ENCODE measurements at regions not wholly inside any gene's neighbourhood (a gene's known extent, or its start where the extent isn't known, plus 50 kb on each side); places are given as distances from the start of the nearest gene placed in this dataset.

DNA sequence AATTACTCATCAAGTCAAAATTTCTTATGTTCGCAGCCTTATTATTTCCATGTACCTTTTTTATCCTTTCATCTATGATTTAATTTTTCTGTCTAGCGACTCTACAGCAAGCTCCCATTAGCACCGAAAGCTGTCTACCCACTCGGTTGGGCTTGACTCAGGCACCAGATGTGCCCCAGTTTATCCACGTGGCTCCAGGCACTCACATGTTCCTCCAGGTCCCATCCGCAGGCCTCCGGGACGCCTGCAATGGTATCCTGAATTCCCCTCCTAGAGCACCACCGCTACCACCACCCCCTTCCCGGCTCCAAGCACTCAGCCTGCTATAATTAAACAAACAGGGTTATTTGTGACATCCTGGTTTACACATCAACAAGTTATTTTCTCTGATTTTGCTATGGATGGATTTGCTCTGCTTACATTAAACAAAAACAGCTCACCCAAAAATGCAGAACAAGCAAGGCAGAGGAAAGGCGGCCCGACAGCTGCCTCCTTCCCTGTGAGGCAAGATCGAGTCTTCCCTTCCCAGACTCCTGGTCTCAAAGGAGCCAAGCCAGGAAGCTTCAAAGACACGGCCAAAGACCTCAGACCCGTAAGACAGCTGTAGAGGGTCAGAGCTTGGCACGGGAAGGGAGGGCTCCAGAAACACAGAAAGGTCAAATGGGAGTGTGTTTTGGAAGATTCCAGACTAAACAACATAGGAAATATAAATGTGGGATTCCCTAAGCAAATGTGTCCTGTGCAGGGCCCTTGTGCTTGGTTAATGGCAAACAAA lies 253.8 kb downstream of the TTC8 start:
- H3K4me3 ChIP-seq (replicated peaks in 1 of 2; ENCODE audit: low read depth in 2 of 2, low read length in 2 of 2), result no peak overlapping the region
- TF ChIP-seq, protein P1, sequence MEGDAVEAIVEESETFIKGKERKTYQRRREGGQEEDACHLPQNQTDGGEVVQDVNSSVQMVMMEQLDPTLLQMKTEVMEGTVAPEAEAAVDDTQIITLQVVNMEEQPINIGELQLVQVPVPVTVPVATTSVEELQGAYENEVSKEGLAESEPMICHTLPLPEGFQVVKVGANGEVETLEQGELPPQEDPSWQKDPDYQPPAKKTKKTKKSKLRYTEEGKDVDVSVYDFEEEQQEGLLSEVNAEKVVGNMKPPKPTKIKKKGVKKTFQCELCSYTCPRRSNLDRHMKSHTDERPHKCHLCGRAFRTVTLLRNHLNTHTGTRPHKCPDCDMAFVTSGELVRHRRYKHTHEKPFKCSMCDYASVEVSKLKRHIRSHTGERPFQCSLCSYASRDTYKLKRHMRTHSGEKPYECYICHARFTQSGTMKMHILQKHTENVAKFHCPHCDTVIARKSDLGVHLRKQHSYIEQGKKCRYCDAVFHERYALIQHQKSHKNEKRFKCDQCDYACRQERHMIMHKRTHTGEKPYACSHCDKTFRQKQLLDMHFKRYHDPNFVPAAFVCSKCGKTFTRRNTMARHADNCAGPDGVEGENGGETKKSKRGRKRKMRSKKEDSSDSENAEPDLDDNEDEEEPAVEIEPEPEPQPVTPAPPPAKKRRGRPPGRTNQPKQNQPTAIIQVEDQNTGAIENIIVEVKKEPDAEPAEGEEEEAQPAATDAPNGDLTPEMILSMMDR (IDR thresholded peaks at IDR 0.05; ENCODE audit: low read depth, low read length), result no peak
- DNase-seq (ENCODE audit: low read depth in 2 of 2), result no peak

DNA sequence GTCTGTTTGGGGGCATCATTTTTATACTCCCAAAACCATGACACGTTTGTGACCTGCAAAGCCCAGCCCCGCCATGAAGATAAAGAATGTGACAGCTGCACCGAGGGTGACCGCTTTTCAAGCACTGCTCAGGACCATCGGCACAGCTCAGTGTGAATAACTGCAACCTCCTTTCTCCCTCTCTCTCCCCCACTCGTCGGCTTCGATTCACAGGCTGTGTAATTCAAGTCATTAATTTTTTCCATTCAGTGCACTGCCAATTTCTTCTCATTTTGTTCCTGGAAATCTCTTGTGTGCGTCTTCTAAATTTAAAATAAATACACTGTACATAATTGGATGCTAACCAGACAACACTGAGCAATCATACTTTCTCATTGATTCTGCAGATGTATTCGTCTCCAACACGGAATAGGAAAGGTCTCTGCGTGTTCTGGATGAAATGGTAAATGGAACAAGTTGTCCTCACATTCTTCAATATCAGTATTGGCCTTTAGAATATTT lies 260.8 kb downstream of the TTC8 start:
- TF ChIP-seq, protein P1 (IDR thresholded peaks at IDR 0.05; ENCODE audit: low read depth, low read length), result no peak
- H3K4me3 ChIP-seq (replicated peaks in 1 of 2; ENCODE audit: low read depth in 2 of 2, low read length in 2 of 2), result no peak overlapping the region
- peak in 1 of 2 donors; percentile 20 for DNase-seq (ENCODE audit: low read depth in 2 of 2)

DNA sequence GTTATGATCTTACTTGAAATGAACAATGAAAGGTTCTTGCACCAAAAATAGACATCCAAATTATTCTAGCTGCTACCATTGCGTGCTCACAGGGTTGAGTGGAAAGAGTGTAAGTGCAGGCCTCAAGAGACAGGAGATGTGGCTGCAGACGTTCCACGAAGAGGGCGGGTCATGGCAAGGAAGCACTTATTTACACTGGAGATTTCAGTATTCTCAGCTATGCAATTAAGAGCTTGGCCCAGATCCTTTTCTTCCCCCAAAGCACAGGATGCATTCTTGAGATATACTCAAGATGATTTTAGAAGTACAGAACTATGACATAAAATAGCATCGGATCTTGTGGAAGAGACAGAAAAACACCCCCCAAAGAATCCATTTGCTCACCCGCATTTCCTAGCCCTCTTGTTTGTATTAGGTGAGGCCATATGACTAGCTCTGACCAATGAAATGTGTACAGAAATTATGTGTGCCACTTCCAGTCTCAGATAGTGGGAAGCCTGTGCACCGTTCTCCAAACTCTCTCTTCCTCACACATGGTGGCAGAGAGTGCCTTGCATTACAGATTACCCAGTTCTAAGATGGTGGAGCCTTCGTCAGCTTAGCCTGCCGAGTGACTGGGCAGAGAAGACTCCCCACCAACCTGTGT lies 261.4 kb downstream of the TTC8 start:
- DNase-seq (ENCODE audit: low read depth in 2 of 2), result peak; percentile 52 to 64
- TF ChIP-seq, protein P1 (IDR thresholded peaks at IDR 0.05; ENCODE audit: low read depth, low read length), result no peak
- H3K4me3 ChIP-seq (replicated peaks in 1 of 2; ENCODE audit: low read depth in 2 of 2, low read length in 2 of 2), result no peak overlapping the region

DNA sequence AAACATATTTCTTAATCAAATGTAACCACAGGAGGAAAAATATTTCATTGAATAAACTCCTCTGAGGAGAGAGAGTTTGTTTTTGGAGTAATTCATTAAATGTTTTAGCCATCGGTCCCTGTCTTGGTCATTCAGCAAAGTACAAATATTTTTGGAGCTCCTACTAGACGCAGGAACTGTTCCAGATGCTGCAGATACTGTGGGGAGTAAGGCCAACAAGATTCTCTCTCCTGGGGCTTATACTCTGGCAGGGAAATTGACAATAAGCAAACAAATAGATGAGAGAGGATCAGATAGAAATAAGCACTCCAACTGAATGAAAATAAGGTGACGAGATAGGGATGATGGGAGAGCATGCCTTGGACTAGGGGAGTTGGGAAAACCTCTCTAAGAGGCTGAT lies 264.1 kb downstream of the TTC8 start:
- H3K4me3 ChIP-seq (replicated peaks in 1 of 2; ENCODE audit: low read depth in 2 of 2, low read length in 2 of 2), result no peak overlapping the region
- TF ChIP-seq, protein P1 (IDR thresholded peaks at IDR 0.05; ENCODE audit: low read depth, low read length), result no peak
- peak in 1 of 2 donors; percentile 2 for DNase-seq (ENCODE audit: low read depth in 2 of 2)

DNA sequence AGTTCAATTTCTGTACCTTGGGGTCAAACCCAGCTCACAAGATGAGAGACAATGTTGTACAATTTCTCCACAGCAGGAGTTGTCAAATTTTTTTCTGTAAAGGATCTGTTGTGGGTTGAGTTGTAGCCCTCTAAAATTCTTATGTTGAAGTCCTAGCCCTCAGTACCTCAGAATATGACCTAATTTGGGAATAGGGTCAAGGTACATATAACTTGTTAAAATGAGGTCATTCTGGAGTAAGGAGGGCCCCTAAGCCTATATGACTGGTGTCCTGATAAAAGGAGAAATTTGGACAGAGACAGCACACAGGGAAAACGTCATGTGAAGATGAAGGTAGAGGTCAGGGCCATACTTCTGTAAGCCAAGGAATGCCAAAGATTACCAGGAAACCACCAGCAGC lies 264.9 kb downstream of the TTC8 start:
- TF ChIP-seq, protein P1 (IDR thresholded peaks at IDR 0.05; ENCODE audit: low read depth, low read length), result no peak
- no peak for DNase-seq (ENCODE audit: low read depth in 2 of 2)
- H3K4me3 ChIP-seq (replicated peaks in 1 of 2; ENCODE audit: low read depth in 2 of 2, low read length in 2 of 2), result no peak overlapping the region

DNA sequence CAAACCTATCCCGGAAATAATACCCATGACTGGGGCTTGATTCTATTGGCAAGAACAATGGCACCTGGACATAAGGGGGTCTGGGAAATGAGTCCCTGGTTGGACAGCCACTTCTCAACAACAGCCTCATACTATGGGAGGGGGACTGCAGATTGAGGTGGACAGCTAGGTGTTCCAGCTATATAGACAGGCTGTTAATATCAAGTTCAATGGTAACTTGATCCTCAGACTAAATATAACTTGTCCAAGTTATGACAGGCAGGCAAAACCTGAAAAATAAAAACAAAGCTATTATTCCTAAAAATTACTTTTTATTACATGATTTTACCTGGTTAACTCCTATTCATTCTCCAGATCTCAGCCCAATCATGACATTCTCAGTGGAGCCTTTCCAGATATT lies 267.3 kb downstream of the TTC8 start:
- H3K4me3 ChIP-seq (replicated peaks in 1 of 2; ENCODE audit: low read depth in 2 of 2, low read length in 2 of 2), result no peak overlapping the region
- no peak for DNase-seq (ENCODE audit: low read depth in 2 of 2)
- TF ChIP-seq, protein P1 (IDR thresholded peaks at IDR 0.05; ENCODE audit: low read depth, low read length), result no peak

Data from cardiac fibroblast (primary cell).